Nephron progenitor cell (in vitro differentiated cells): ENCODE measurements at regions not wholly inside any gene's neighbourhood (a gene's known extent, or its start where the extent isn't known, plus 50 kb on each side); places are given as distances from the start of the nearest gene placed in this dataset.
A peak's percentile ranks its signal among the peaks of the same experiment; 100 is the strongest.

Source experiments
- DNase-seq: peaks from one replicate; pipeline ENCODE4 v3.0.0; 2021
- H3K27ac Mint-ChIP-seq: 2 replicates; pipeline ENCODE4 v1.8.0; 2021; ENCODE audit warnings: mild to moderate bottlenecking, moderate library complexity, mixed read lengths
- H3K27me3 Mint-ChIP-seq: 2 replicates; pipeline ENCODE4 v1.8.0; 2021; ENCODE audit warnings: mild to moderate bottlenecking, low read depth, mixed read lengths; ENCODE audit not compliant: poor library complexity
- H3K36me3 Mint-ChIP-seq: 2 replicates; pipeline ENCODE4 v1.8.0; 2021; ENCODE audit warnings: low read depth, mixed read lengths
- H3K4me1 Mint-ChIP-seq: 2 replicates; pipeline ENCODE4 v1.8.0; 2021; ENCODE audit warnings: mixed read lengths
- H3K4me3 Mint-ChIP-seq: 2 replicates; pipeline ENCODE4 v1.8.0; 2021; ENCODE audit warnings: mild to moderate bottlenecking, moderate library complexity, mixed read lengths
- H3K9me3 Mint-ChIP-seq: 2 replicates; pipeline ENCODE4 v1.8.0; 2021; ENCODE audit warnings: mild to moderate bottlenecking, moderate library complexity, mixed read lengths
- TF ChIP-seq, protein P1 (sequence below): fragments of 200-600 bp; sonication (generic); IDR thresholded peaks from 2 replicates; pipeline ENCODE4 v1.5.0; 2021; ENCODE audit warnings: antibody characterized with exemption

DNA sequence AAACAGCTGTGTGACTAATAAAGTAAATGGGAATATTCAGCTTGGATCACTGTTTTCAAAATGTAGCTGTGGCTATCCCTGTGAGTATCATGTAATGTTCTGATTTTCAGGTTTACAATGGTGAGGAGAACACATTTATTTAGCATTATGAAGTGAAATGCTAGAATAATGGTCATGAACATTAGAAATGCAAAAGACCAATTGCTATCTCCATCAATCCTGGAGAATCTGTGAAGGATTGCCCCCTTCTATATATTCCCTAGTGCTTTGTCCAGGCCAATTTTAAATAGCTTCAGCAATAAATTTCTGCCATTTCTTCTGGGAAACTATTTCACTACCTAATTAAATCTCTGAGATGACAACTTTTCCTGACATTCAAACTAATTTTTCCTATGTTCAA lies 1399.1 kb downstream of the PCDH19 start:
- no peak for DNase-seq
- H3K27me3 Mint-ChIP-seq, result peaks cover 6% of the 10 kb centered on the region
- peaks cover 7% of the 10 kb centered on the region for H3K36me3 Mint-ChIP-seq
- TF ChIP-seq, protein P1, sequence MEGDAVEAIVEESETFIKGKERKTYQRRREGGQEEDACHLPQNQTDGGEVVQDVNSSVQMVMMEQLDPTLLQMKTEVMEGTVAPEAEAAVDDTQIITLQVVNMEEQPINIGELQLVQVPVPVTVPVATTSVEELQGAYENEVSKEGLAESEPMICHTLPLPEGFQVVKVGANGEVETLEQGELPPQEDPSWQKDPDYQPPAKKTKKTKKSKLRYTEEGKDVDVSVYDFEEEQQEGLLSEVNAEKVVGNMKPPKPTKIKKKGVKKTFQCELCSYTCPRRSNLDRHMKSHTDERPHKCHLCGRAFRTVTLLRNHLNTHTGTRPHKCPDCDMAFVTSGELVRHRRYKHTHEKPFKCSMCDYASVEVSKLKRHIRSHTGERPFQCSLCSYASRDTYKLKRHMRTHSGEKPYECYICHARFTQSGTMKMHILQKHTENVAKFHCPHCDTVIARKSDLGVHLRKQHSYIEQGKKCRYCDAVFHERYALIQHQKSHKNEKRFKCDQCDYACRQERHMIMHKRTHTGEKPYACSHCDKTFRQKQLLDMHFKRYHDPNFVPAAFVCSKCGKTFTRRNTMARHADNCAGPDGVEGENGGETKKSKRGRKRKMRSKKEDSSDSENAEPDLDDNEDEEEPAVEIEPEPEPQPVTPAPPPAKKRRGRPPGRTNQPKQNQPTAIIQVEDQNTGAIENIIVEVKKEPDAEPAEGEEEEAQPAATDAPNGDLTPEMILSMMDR, result no peak
- H3K4me3 Mint-ChIP-seq, result no peak overlapping the region
- no peaks in the 10 kb centered on the region for H3K4me1 Mint-ChIP-seq
- peaks cover 10% of the 10 kb centered on the region for H3K9me3 Mint-ChIP-seq
- no peak overlapping the region for H3K27ac Mint-ChIP-seq

DNA sequence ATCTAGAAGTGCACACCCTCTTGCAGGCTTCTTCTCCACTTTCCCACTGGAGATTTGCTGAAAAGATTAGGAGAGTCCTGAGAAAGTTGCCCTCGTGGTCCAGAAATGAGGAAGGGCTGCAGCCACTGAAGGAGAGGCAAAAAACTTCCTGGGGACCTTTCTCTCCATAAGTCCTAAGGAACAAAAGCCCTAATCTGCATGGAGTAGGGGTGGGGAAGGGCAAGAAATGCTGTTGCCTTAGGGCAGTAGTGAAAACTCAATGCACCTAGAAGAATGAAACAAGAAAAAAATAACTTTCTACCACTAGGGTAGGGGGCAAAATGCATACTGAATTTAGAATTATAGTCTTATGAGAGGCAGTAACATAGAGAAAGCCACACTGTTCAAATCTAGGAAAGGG lies 1408.8 kb downstream of the PCDH19 start:
- H3K27me3 Mint-ChIP-seq, result peaks cover 3% of the 10 kb centered on the region
- H3K27ac Mint-ChIP-seq, result no peak overlapping the region
- TF ChIP-seq, protein P1, result no peak
- no peak overlapping the region for H3K4me3 Mint-ChIP-seq
- H3K36me3 Mint-ChIP-seq, result no peaks in the 10 kb centered on the region
- peaks cover 19% of the 10 kb centered on the region for H3K9me3 Mint-ChIP-seq
- no peak for DNase-seq
- H3K4me1 Mint-ChIP-seq, result no peaks in the 10 kb centered on the region

DNA sequence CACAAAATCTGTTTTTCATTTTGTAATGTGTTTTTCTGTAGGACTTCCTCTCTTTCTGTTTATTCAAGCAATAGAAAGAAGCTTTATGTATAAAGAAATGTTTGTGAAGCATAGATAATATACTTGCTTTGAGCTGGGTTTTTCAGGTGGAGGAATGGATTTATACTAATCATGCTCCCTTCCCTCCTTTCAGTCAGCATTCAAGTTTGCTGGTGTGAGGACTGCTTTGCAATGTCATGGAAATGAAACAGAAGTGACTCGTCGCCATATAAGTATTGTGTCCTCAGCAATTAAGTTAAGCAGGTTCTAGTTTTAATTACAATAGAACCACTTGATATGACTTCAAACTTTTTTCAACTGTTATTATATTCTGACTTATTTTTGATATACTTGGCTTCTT lies 1447.1 kb downstream of the PCDH19 start:
- Mint-ChIP-seq H3K9me3 (no peaks in the 10 kb centered on the region), H3K4me3 (no peak overlapping the region), H3K36me3 (no peaks in the 10 kb centered on the region), H3K4me1 (no peaks in the 10 kb centered on the region), H3K27me3 (no peaks in the 10 kb centered on the region), H3K27ac (no peak overlapping the region)
- TF ChIP-seq, protein P1, result no peak
- DNase-seq, result no peak

DNA sequence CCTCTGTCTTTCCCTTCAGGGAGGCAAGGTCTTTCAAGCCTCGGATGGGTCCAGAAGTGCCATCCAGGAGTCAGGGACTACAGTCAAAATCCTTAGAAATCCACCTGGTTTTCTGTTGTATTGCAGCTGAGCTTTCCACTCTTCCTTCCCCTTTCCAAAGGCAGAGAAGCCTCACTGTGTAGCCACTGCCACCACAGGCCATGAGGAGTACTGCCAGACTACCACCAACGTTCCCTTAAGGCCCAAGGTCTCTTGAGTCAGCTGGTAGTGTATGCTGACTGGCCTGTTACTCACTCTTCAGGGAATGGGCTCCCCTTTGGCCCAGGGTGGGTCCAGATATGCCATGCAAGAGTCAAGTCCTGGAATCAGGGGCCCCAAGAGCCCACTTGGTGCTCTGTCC lies 1454.1 kb downstream of the PCDH19 start:
- no peaks in the 10 kb centered on the region for H3K4me1 Mint-ChIP-seq
- TF ChIP-seq, protein P1, result no peak
- no peak for DNase-seq
- peaks cover 27% of the 10 kb centered on the region for H3K9me3 Mint-ChIP-seq
- H3K27ac Mint-ChIP-seq, result no peak overlapping the region
- H3K27me3 Mint-ChIP-seq, result peaks cover 4% of the 10 kb centered on the region
- H3K4me3 Mint-ChIP-seq, result no peak overlapping the region
- H3K36me3 Mint-ChIP-seq, result peaks cover 13% of the 10 kb centered on the region

DNA sequence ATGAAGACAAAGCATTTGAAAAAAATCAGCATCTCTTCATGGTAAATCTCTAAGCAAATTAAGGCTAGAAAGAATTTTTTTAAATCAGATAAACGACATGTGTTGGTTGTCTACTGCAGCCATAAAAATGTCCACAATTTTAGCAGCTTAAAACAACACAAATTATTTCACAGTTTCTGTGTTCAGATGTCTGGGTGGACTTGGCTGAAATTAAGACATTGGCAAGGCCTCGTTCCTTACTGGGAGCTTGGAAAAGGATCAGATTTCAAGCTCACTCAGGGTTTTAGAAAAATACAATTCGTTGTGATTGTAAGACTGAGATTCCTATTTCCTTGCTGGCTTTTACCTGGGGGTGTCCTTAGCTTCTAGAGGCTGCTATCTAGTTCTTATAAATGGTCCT lies 1470.6 kb downstream of the PCDH19 start:
- Mint-ChIP-seq H3K27me3 (no peaks in the 10 kb centered on the region), H3K9me3 (no peaks in the 10 kb centered on the region), H3K27ac (peak overlapping the region; percentile 5), H3K4me3 (no peak overlapping the region), H3K4me1 (peaks cover 17% of the 10 kb centered on the region), H3K36me3 (no peaks in the 10 kb centered on the region)
- TF ChIP-seq, protein P1, result no peak
- no peak for DNase-seq

DNA sequence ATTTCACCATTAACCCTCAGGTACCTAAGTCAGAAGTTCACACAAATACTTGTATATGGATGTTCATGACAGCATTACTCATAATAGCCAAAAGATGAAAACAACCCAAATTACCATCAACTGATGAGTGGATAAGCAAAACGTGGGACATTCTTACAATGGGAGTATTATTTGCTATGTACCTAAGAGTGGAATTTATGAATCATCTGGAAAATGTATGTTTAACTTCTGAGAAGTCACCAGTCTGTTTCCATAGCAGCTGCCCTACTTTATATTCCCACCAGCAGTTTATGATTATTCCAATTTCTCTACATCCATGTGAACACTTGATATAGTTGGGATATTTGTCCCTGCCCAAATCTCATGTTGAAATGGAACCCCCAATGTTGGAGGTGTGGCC lies 1478.9 kb downstream of the PCDH19 start:
- Mint-ChIP-seq H3K27me3 (peaks cover 3% of the 10 kb centered on the region), H3K27ac (no peak overlapping the region), H3K4me1 (no peaks in the 10 kb centered on the region), H3K36me3 (peaks cover 4% of the 10 kb centered on the region), H3K4me3 (no peak overlapping the region), H3K9me3 (peaks cover 14% of the 10 kb centered on the region)
- DNase-seq, result no peak
- TF ChIP-seq, protein P1, result no peak
